LNCaP clone FGC (cell line): ENCODE measurements at regions not wholly inside any gene's neighbourhood (a gene's known extent, or its start where the extent isn't known, plus 50 kb on each side); places are given as distances from the start of the nearest gene placed in this dataset.

Experiments used
- DNase-seq: peaks from one replicate; pipeline ENCODE4 v3.0.0-alpha.2; 2011; ENCODE audit warnings: low read depth
- H3K4me3 ChIP-seq: 2 replicates; pipeline ENCODE4 v1.5.1; 2011; ENCODE audit warnings: mild to moderate bottlenecking, low read depth, low read length, control low read depth
- CTCF ChIP-seq: IDR thresholded peaks from 2 replicates; pipeline ENCODE4 v1.5.1; 2012; ENCODE audit warnings: mild to moderate bottlenecking; ENCODE audit not compliant: control insufficient read depth, insufficient read depth; ENCODE audit errors: extremely low read depth

DNA sequence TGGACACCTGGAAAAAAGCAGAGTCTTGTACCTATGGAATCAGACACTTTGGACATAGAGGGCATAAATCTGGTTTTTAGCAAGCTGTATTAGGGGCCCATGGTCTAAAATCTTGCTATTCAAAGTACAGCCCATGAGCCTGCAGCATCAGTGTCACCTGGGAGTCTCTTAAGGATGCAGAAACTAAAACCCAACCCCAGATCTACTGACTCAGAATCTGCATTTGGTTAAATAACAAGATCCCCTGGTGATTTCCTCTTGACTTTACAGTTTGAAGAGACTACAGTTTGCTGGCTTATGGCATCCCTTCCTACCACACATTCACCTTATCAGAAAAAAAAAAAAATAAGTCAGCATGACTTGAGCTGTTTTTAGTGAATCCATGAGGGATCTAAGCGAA is 74.9 kb upstream of the NR2F2 start:
- no peak overlapping the region for H3K4me3 ChIP-seq
- no peak for TF ChIP-seq CTCF
- no peak for DNase-seq

- TF ChIP-seq CTCF: no peak
- no peak overlapping the region for H3K4me3 ChIP-seq
- no peak for DNase-seq
Measured at GRCh38 chr15:96261575-96262034, 68.9 kb upstream of the NR2F2 start.

GRCh38 chr15:96262097-96262496 is 68.4 kb upstream of the NR2F2 start:
- TF ChIP-seq CTCF: no peak
- no peak overlapping the region for H3K4me3 ChIP-seq
- DNase-seq: no peak

DNA sequence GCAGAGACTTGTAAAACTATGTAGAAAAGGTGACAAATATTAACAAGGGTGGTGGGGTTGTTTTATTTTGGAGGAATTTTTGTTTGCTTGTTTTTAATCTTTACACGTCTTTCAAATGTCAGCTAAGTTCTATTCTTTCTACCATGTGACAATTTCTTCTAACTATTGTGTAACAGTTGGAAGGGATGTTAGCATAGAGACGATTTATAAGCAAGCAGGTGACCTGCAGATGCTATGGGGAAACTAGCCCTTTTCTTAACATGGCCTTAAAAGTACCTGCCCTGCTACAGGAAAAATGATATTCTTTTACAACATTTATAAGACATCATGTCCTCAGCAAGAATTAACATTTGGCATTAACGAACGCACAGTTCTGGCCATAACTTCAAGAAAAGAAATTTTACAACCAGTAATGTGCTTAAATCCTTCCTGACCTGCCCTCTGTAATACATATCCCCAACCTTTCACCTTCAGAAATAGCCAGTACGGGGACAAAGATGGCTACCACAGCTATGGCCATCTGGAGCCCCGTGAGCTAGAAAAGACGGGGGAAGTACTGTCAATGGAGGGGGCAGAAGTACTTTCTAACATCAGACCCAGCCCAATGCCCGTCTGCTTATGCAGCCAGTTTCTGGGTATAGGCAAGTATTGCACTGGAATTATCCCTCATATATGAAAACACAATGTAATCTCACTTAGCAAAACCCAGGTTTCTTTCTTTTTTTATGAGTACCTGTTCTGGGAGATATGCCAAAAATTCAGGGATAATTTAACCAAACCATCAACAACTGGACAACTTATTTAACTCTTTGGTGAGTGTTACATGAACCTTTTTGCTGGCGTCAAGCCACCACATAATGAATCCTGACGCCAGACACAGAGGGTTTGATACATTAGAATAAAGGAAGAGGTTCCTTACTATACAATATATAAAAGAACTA is 67.7 kb upstream of the NR2F2 start:
- no peak for TF ChIP-seq CTCF
- DNase-seq: no peak
- H3K4me3 ChIP-seq: no peak overlapping the region

DNA sequence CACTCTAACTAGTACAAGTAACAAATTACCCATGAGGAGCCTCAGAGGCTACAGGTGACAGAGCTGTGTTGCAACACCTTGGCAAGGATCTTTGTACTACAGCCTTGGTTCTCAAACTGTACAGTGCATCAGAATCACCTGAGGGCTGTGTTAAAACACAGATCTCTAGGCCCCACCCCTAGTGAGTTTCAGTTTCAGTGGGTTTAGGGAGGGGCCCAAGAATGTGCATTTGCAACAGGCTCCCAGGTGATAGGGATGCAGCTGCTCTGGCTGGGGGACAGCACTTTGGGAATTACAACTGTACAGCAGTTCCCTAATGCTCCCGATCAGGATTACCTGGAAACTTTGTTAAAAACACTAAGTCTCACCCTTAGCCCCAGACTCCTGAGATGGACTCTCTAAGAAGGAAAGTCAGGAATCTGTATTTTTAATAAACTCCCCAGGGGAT is 66.1 kb upstream of the NR2F2 start:
- TF ChIP-seq CTCF: no peak
- no peak overlapping the region for H3K4me3 ChIP-seq
- no peak for DNase-seq

DNA sequence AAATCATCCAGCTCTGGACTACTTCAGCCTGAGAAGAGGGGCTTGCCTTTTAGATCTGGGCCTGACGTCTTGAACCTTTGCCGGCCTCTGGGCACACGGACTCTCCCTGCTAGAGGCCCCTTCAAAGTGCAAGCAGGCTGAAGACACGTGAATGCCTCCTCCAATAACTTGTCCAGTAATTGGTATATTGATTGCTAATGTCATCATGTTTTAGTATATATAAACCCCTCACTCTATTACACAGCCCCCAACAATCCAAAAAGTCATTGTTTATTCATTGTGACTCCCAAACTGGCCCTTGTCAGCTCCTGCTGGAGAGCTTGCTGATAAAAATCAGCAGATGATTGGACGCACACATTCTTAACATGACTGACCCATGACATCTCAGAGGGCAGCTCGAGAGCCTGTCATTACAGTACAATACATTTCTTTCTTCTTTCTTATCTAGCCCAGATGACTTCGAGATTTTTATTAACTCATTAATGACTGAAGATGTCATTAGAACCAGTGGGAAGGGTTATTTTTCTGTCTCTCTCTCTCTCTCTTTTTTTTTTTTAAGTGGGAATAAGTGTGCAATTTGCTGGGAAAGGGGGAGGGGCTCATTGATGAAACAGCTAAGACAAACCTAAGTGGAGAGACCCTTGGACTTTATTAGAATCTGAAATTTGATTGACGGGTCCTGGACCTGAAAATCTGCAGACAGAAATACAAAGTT is 65.5 kb upstream of the NR2F2 start:
- DNase-seq: no peak
- TF ChIP-seq CTCF: no peak
- no peak overlapping the region for H3K4me3 ChIP-seq
